IMR-90 (cell line): ENCODE measurements at regions not wholly inside any gene's neighbourhood (a gene's known extent, or its start where the extent isn't known, plus 50 kb on each side); places are given as distances from the start of the nearest gene placed in this dataset.

Source experiments
- ATAC-seq: fragments of 200-7000 bp; cut with Tn5 transposase; 2 replicates; pipeline ENCODE4 v1.9.1; 2020; ENCODE audit warnings: low read depth, mild to moderate bottlenecking, moderate library complexity
- BruUV-seq: library from RNA; stranded (reverse); fragments of 400-500 nt; replicated peaks from 2 replicates; lab custom pipeline; 2021; lab: Mats Ljungman, UMichigan
- CTCF ChIA-PET: fragments of 300-600 bp; formaldehyde crosslinking; extraction: SDS; loops from one replicate; lab custom pipeline; 2021; ENCODE audit warnings: antibody characterized with exemption; lab: Yijun Ruan, JAX
- POLR2A ChIA-PET: fragments of 300-600 bp; sonication (Branson Sonifier 250); formaldehyde crosslinking; loops from one replicate; lab custom pipeline; 2022; ENCODE audit warnings: antibody characterized with exemption; ENCODE audit not compliant: unreplicated experiment; lab: Charles Lee
- DNase-seq: peaks from one replicate; pipeline ENCODE4 v3.0.0; 2013
- H2AFZ ChIP-seq: replicated peaks from 2 replicates; pipeline ENCODE3; 2013; ENCODE audit warnings: low read length, mild to moderate bottlenecking; ENCODE audit not compliant: poor library complexity
- H2AK5ac ChIP-seq: 2 replicates; pipeline ENCODE4 v1.6.1; 2013; ENCODE audit warnings: low read depth, low read length, inconsistent platforms
- H2AK9ac ChIP-seq: replicated peaks from 2 replicates; pipeline ENCODE3; 2013; ENCODE audit warnings: mild to moderate bottlenecking, low read depth, low read length, moderate library complexity; ENCODE audit not compliant: poor library complexity
- H2BK120ac ChIP-seq: 2 replicates; pipeline ENCODE4 v1.6.1; 2013; ENCODE audit warnings: low read depth, low read length, inconsistent platforms
- H2BK15ac ChIP-seq: 3 replicates; pipeline ENCODE4 v1.6.1; 2013; ENCODE audit warnings: low read depth, low read length, inconsistent platforms
- H2BK20ac ChIP-seq: 2 replicates; pipeline ENCODE4 v1.6.1; 2013; ENCODE audit warnings: low read depth, mild to moderate bottlenecking, inconsistent platforms, low read length, moderate library complexity
- H2BK5ac ChIP-seq: 2 replicates; pipeline ENCODE4 v1.6.1; 2013; ENCODE audit warnings: mild to moderate bottlenecking, low read depth, low read length, inconsistent platforms; ENCODE audit not compliant: poor library complexity, severe bottlenecking
- H3K14ac ChIP-seq: replicated peaks from 2 replicates; pipeline ENCODE4 v1.6.1; 2013; ENCODE audit warnings: low read depth, low read length, inconsistent platforms
- H3K18ac ChIP-seq: 2 replicates; pipeline ENCODE4 v1.6.1; 2013; ENCODE audit warnings: low read depth, low read length, control low read depth
- H3K23ac ChIP-seq: 2 replicates; pipeline ENCODE4 v1.6.1; 2013; ENCODE audit warnings: low read depth, low read length, inconsistent platforms
- H3K27ac ChIP-seq: 2 replicates; pipeline ENCODE4 v1.5.1; 2013; ENCODE audit warnings: mild to moderate bottlenecking, control low read depth, low read length; ENCODE audit not compliant: insufficient read depth
- H3K27me3 ChIP-seq: 2 replicates; pipeline ENCODE4 v1.6.1; 2013; ENCODE audit warnings: low read length; ENCODE audit not compliant: control insufficient read depth, insufficient read depth
- H3K36me3 ChIP-seq: 2 replicates; pipeline ENCODE4 v1.6.1; 2013; ENCODE audit warnings: low read length, mixed read lengths; ENCODE audit not compliant: control insufficient read depth, insufficient read depth
- H3K4ac ChIP-seq: 2 replicates; pipeline ENCODE4 v1.6.1; 2013; ENCODE audit warnings: low read depth, low read length, inconsistent platforms
- H3K4me1 ChIP-seq: 2 replicates; pipeline ENCODE4 v1.6.1; 2013; ENCODE audit warnings: low read length, mixed read lengths; ENCODE audit not compliant: control insufficient read depth, insufficient read depth
- H3K4me2 ChIP-seq: 2 replicates; pipeline ENCODE4 v1.6.1; 2013; ENCODE audit warnings: low read depth, mild to moderate bottlenecking, control low read depth, low read length, moderate library complexity
- H3K4me3 ChIP-seq: 2 replicates; pipeline ENCODE4 v1.5.1; 2013; ENCODE audit warnings: low read depth, mild to moderate bottlenecking, control low read depth, low read length, moderate library complexity; ENCODE audit not compliant: insufficient read depth
- H3K56ac ChIP-seq: 2 replicates; pipeline ENCODE4 v1.6.1; 2013; ENCODE audit warnings: low read length, inconsistent platforms; ENCODE audit not compliant: insufficient read depth; ENCODE audit errors: extremely low read depth
- H3K79me1 ChIP-seq, 2 experiments: 2 replicates each; pipeline ENCODE4 v1.6.1; 2013; ENCODE audit warnings: low read length in 2 of 2, inconsistent platforms in 1 of 2, low read depth in 1 of 2
- H3K9ac ChIP-seq: 2 replicates; pipeline ENCODE4 v1.6.1; 2013; ENCODE audit warnings: low read depth, low read length, control low read depth
- H3K9me1 ChIP-seq: 2 replicates; pipeline ENCODE4 v1.6.1; 2013; ENCODE audit warnings: low read length, inconsistent platforms; ENCODE audit not compliant: insufficient read depth
- H3K9me3 ChIP-seq: 2 replicates; pipeline ENCODE4 v1.6.1; 2013; ENCODE audit warnings: low read length; ENCODE audit not compliant: control insufficient read depth, insufficient read depth
- H4K20me1 ChIP-seq: 2 replicates; pipeline ENCODE4 v1.6.1; 2013; ENCODE audit warnings: low read length, inconsistent platforms; ENCODE audit not compliant: insufficient read depth
- H4K5ac ChIP-seq: 2 replicates; pipeline ENCODE4 v1.6.1; 2013; ENCODE audit warnings: mild to moderate bottlenecking, low read depth, low read length, control low read depth
- H4K8ac ChIP-seq, 2 experiments: 2 replicates each; pipeline ENCODE4 v1.6.1; 2013; ENCODE audit warnings: low read depth in 2 of 2, low read length in 2 of 2, control low read depth in 1 of 2, inconsistent platforms in 1 of 2
- H4K91ac ChIP-seq: 2 replicates; pipeline ENCODE4 v1.6.1; 2013; ENCODE audit warnings: low read depth, low read length, inconsistent platforms; ENCODE audit not compliant: insufficient read depth
- BHLHE40 ChIP-seq: fragments of 150-350 bp; IDR thresholded peaks from 2 replicates; pipeline ENCODE4 v1.6.1; 2016; ENCODE audit warnings: mild to moderate bottlenecking, low read depth, low read length
- CEBPB ChIP-seq: IDR thresholded peaks from 2 replicates; pipeline ENCODE4 v1.6.1; 2012; ENCODE audit warnings: low read depth, low read length, improper control_type of control experiment
- CHD1 ChIP-seq: IDR thresholded peaks from 2 replicates; pipeline ENCODE4 v1.6.1; 2012; ENCODE audit warnings: low read depth, low read length, improper control_type of control experiment
- FOS ChIP-seq: fragments of 150-350 bp; IDR thresholded peaks from 2 replicates; pipeline ENCODE4 v1.6.1; 2016; ENCODE audit warnings: low read depth, low read length
- MAFK ChIP-seq: IDR thresholded peaks from 2 replicates; pipeline ENCODE4 v1.6.1; 2012; ENCODE audit warnings: low read depth, low read length, improper control_type of control experiment
- MAZ ChIP-seq: IDR thresholded peaks from 2 replicates; pipeline ENCODE4 v1.6.1; 2012; ENCODE audit warnings: low read depth, mild to moderate bottlenecking, low read length, improper control_type of control experiment, moderate library complexity, borderline replicate concordance
- MXI1 ChIP-seq: IDR thresholded peaks from 2 replicates; pipeline ENCODE4 v1.6.1; 2012; ENCODE audit warnings: low read depth, mild to moderate bottlenecking, low read length, moderate library complexity, borderline replicate concordance
- NFE2L2 ChIP-seq: fragments of 150-350 bp; IDR thresholded peaks from 2 replicates; pipeline ENCODE4 v1.6.1; 2016; ENCODE audit warnings: low read depth, mild to moderate bottlenecking, low read length
- POLR2A ChIP-seq: IDR thresholded peaks from 2 replicates; pipeline ENCODE4 v1.6.1; 2012; ENCODE audit warnings: mild to moderate bottlenecking, low read depth, low read length
- RAD21 ChIP-seq: IDR thresholded peaks from 2 replicates; pipeline ENCODE4 v1.6.1; 2012; ENCODE audit warnings: low read length, improper control_type of control experiment
- RCOR1 ChIP-seq: IDR thresholded peaks from 2 replicates; pipeline ENCODE4 v1.6.1; 2012; ENCODE audit warnings: mild to moderate bottlenecking, low read length, improper control_type of control experiment; ENCODE audit not compliant: insufficient replicate concordance
- RFX5 ChIP-seq: IDR thresholded peaks from 2 replicates; pipeline ENCODE4 v1.8.0; 2012; ENCODE audit warnings: low read depth, mild to moderate bottlenecking, low read length, moderate library complexity
- SMC3 ChIP-seq: fragments of 150-350 bp; IDR thresholded peaks from 2 replicates; pipeline ENCODE4 v1.6.1; 2016; ENCODE audit warnings: low read depth, mild to moderate bottlenecking, antibody characterized with exemption, low read length, moderate library complexity
- WGBS, 2 experiments: methylation state at CpG; one replicate each; pipeline versions ENCODE4 v1.1.5 to v1.1.7; 2013; ENCODE audit warnings: missing lambda C conversion rate in 2 of 2; ENCODE audit not compliant: insufficient read length in 1 of 2; ENCODE audit errors: extremely low coverage in 2 of 2; 5-methylcytosine and 5-hydroxymethylcytosine counted together
- dilution Hi-C: fragments of 300-500 bp; cut with HindIII; formaldehyde crosslinking; loops from one replicate; pipeline ENCODE4 v1.14.3; 2018; ENCODE audit warnings: low sequenced_read_pairs; ENCODE audit not compliant: unreplicated experiment
- in situ Hi-C: fragments of 300-500 bp; cut with MboI; formaldehyde crosslinking; loops from 3 replicates; pipeline ENCODE4 v1.14.3; 2019; ENCODE audit warnings: low sequenced_read_pairs, inconsistent platforms, mixed read lengths
- intact Hi-C: fragments of 100-400 bp; cut with micrococcal nuclease; formaldehyde crosslinking; loops from 2 replicates; pipeline ENCODE4 v1.10.0; 2022
- TF ChIP-seq, protein P1 (sequence below): fragments of 150-350 bp; IDR thresholded peaks from 2 replicates; pipeline ENCODE4 v1.6.1; 2016; ENCODE audit warnings: low read depth, mild to moderate bottlenecking, low read length, moderate library complexity, borderline replicate concordance
- TF ChIP-seq, protein P2 (sequence below): conservative IDR thresholded peaks from 2 replicates; pipeline ENCODE4 v1.5.1; 2012; ENCODE audit warnings: mild to moderate bottlenecking, low read depth, low read length, improper control_type of control experiment
- TF ChIP-seq, protein P3 (sequence below): fragments of 150-350 bp; IDR thresholded peaks from 2 replicates; pipeline ENCODE4 v1.6.1; 2017; ENCODE audit warnings: mild to moderate bottlenecking, antibody characterized with exemption, low read length, low read depth

DNA sequence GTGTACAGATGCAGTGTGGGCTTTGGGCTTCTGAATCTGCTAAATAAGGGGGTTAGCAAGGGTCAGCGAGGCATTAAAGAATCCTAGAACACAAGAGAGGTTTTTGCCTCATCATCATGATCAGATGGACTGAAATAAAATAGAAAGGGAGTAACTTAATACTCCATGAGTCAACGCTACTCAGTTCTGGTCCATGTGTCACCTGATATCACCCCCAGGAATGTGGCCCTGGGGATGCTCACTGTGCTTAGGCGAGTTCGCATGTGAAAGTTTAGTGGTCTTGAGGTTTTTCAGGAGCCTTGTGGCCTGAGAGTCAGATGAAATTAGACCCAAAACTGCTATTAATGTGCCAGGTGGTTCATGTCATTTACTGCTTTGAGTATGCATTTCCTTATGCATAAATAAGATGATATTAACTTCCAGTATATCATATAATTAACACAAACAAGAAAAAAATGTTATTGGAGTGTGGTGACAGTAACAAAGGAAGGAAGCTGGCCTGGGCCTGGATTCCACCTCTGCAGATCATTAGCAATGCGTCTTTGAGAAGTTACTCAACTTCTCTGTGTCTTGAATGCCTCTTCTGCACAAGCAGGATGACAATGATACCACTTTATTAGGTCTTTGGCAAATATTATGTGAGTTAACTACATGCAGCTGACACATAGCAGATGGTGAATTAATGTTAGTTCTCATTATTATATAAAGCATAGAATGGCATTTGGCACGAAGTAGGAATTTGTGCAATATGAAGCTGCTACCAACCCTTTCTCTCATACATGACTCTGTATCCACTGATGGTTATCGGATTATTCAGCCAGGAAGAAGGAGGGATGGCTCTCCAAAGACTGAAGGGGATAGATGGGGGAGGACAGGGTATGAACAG lies 1272.6 kb downstream of the AACS start:
- dilution Hi-C loops = no loop called here
- Histone ChIP-seq H2BK20ac (no peak overlapping the region), H2AK5ac (no peak overlapping the region), H3K4me1 (no peaks in the 10 kb centered on the region), H4K5ac (no peak overlapping the region), H4K8ac (no peak overlapping the region), H3K9me1 (no peaks in the 10 kb centered on the region), H2BK120ac (no peak overlapping the region), H3K18ac (no peak overlapping the region), H3K4me3 (no peak overlapping the region), H3K56ac (no peak overlapping the region), H3K9me3 (peaks cover 13% of the 10 kb centered on the region), H3K23ac (no peak overlapping the region), H3K14ac (no peak overlapping the region), H3K27ac (no peak overlapping the region), H4K91ac (no peak overlapping the region), H2AK9ac (no peak overlapping the region), H2BK5ac (no peak overlapping the region), H2BK15ac (no peak overlapping the region), H4K20me1 (no peaks in the 10 kb centered on the region), H3K27me3 (no peaks in the 10 kb centered on the region), H3K4me2 (no peak overlapping the region), H3K36me3 (no peaks in the 10 kb centered on the region), H3K9ac (no peak overlapping the region), H3K79me1 (no peaks in the 10 kb centered on the region), H3K4ac (no peak overlapping the region), H2AFZ (no peak overlapping the region)
- BruUV-seq = no TSS peak
- ATAC-seq (no peak), DNase-seq (no peak)
- intact Hi-C loops = no loop called here
- WGBS, 2 experiments = no CpG with 5 or more reads among the region's 7 CpGs
- in situ Hi-C loops = no loop called here
- ChIA-PET CTCF (no interaction called here), POLR2A (no interaction called here)
- no peak for TF ChIP-seq MAFK
- TF ChIP-seq SMC3 = no peak
- TF ChIP-seq MAZ = no peak
- TF ChIP-seq NFE2L2 = no peak
- TF ChIP-seq RFX5 = no peak
- no peak for TF ChIP-seq CEBPB
- TF ChIP-seq MXI1 = no peak
- no peak for TF ChIP-seq CHD1
- TF ChIP-seq, protein P1, sequence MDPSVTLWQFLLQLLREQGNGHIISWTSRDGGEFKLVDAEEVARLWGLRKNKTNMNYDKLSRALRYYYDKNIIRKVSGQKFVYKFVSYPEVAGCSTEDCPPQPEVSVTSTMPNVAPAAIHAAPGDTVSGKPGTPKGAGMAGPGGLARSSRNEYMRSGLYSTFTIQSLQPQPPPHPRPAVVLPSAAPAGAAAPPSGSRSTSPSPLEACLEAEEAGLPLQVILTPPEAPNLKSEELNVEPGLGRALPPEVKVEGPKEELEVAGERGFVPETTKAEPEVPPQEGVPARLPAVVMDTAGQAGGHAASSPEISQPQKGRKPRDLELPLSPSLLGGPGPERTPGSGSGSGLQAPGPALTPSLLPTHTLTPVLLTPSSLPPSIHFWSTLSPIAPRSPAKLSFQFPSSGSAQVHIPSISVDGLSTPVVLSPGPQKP = no peak
- no peak for TF ChIP-seq BHLHE40
- TF ChIP-seq, protein P2, sequence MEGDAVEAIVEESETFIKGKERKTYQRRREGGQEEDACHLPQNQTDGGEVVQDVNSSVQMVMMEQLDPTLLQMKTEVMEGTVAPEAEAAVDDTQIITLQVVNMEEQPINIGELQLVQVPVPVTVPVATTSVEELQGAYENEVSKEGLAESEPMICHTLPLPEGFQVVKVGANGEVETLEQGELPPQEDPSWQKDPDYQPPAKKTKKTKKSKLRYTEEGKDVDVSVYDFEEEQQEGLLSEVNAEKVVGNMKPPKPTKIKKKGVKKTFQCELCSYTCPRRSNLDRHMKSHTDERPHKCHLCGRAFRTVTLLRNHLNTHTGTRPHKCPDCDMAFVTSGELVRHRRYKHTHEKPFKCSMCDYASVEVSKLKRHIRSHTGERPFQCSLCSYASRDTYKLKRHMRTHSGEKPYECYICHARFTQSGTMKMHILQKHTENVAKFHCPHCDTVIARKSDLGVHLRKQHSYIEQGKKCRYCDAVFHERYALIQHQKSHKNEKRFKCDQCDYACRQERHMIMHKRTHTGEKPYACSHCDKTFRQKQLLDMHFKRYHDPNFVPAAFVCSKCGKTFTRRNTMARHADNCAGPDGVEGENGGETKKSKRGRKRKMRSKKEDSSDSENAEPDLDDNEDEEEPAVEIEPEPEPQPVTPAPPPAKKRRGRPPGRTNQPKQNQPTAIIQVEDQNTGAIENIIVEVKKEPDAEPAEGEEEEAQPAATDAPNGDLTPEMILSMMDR = no peak
- TF ChIP-seq, protein P3, sequence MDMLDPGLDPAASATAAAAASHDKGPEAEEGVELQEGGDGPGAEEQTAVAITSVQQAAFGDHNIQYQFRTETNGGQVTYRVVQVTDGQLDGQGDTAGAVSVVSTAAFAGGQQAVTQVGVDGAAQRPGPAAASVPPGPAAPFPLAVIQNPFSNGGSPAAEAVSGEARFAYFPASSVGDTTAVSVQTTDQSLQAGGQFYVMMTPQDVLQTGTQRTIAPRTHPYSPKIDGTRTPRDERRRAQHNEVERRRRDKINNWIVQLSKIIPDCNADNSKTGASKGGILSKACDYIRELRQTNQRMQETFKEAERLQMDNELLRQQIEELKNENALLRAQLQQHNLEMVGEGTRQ = no peak
- no peak for TF ChIP-seq POLR2A
- TF ChIP-seq FOS = no peak
- no peak for TF ChIP-seq RCOR1
- no peak for TF ChIP-seq RAD21
